B cell (primary cell): ENCODE measurements at regions not wholly inside any gene's neighbourhood (a gene's known extent, or its start where the extent isn't known, plus 50 kb on each side); places are given as distances from the start of the nearest gene placed in this dataset.

Experiments
- ATAC-seq: fragments of 200-7000 bp; cut with Tn5 transposase; one replicate; pipeline ENCODE4 v1.10.0; 2021; ENCODE audit warnings: low read depth, mild to moderate bottlenecking, moderate number of reproducible peaks, moderate library complexity
- CTCF ChIA-PET: fragments of 350-600 bp; sonication (Branson Sonifier 250); formaldehyde crosslinking; loops from one replicate; lab custom pipeline; 2021; ENCODE audit warnings: antibody characterized with exemption, inconsistent platforms; lab: Charles Lee
- POLR2A ChIA-PET: fragments of 350-600 bp; sonication (Branson Sonifier 250); formaldehyde crosslinking; loops from one replicate; lab custom pipeline; 2021; ENCODE audit warnings: antibody characterized with exemption; lab: Charles Lee
- DNase-seq: peaks from one replicate; pipeline ENCODE4 v3.0.0; 2013
- H2AFZ ChIP-seq: 2 replicates; pipeline ENCODE4 v1.6.1; 2012; ENCODE audit warnings: mild to moderate bottlenecking, low read depth, low read length; ENCODE audit not compliant: insufficient read depth, poor library complexity, severe bottlenecking
- H3K27ac ChIP-seq, 2 donors: 1 replicate in 1 of 2; 2 replicates in 1 of 2; pipeline ENCODE4 v1.5.1; 2012 to 2013; ENCODE audit warnings: low read length in 2 of 2, mild to moderate bottlenecking in 2 of 2, moderate library complexity in 1 of 2
- H3K27me3 ChIP-seq, 4 experiments: fragments of 200-600 bp in 1 of 4; sonication (generic) in 1 of 4; replicated peaks in 1 of 4; 1 replicate in 2 of 4; 2 replicates in 2 of 4; pipeline versions ENCODE4 v1.6.1 to v1.7.0; 2013 to 2016; ENCODE audit warnings: low read length in 3 of 4, mild to moderate bottlenecking in 2 of 4, mixed read lengths in 1 of 4, moderate library complexity in 1 of 4; ENCODE audit not compliant: insufficient read depth in 4 of 4, control insufficient read depth in 3 of 4; ENCODE audit errors: control extremely low read depth in 1 of 4
- H3K36me3 ChIP-seq, 2 experiments: replicated peaks in 1 of 2; 1 replicate in 1 of 2; 2 replicates in 1 of 2; pipeline versions ENCODE4 v1.6.1 to v1.7.1; 2013; ENCODE audit warnings: low read length in 1 of 2; ENCODE audit not compliant: insufficient read depth in 2 of 2, control insufficient read depth in 1 of 2; ENCODE audit errors: control extremely low read depth in 1 of 2, extremely low read depth in 1 of 2
- H3K4me1 ChIP-seq, 2 donors: fragments of 200-600 bp in 1 of 2; sonication (generic) in 1 of 2; 1 replicate in 1 of 2; 2 replicates in 1 of 2; pipeline versions ENCODE4 v1.5.1 to v1.6.1; 2013 to 2017; ENCODE audit warnings: low read length in 2 of 2; ENCODE audit not compliant: control insufficient read depth in 2 of 2, insufficient read depth in 2 of 2
- H3K4me2 ChIP-seq: replicated peaks from 2 replicates; pipeline ENCODE3; 2012; ENCODE audit warnings: mild to moderate bottlenecking, low read depth, low read length; ENCODE audit not compliant: poor library complexity, severe bottlenecking
- H3K4me3 ChIP-seq, 5 experiments: fragments of 200-600 bp in 1 of 5; sonication (generic) in 1 of 5; 1 replicate in 3 of 5; 2 replicates in 2 of 5; pipeline versions ENCODE4 v1.5.1 to v1.7.0; 2011 to 2016; ENCODE audit warnings: low read length in 4 of 5, mild to moderate bottlenecking in 4 of 5, low read depth in 2 of 5, control low read depth in 1 of 5, moderate library complexity in 1 of 5; ENCODE audit not compliant: insufficient read depth in 1 of 5; ENCODE audit errors: control extremely low read depth in 1 of 5, extremely low read depth in 1 of 5
- H3K79me2 ChIP-seq: fragments of 200-600 bp; sonication (generic); one replicate; pipeline ENCODE4 v1.6.0; 2016; ENCODE audit warnings: low read length; ENCODE audit not compliant: control insufficient read depth, insufficient read depth
- H3K9ac ChIP-seq: fragments of 200-600 bp; sonication (generic); 2 replicates; pipeline ENCODE4 v1.6.1; 2017; ENCODE audit warnings: mild to moderate bottlenecking, low read length, moderate library complexity
- H3K9me3 ChIP-seq, 3 donors: one replicate each; pipeline versions ENCODE4 v1.6.1 to v1.7.1; 2013; ENCODE audit warnings: low read length in 2 of 3; ENCODE audit not compliant: control insufficient read depth in 2 of 3, insufficient read depth in 1 of 3; ENCODE audit errors: control extremely low read depth in 1 of 3
- H4K20me1 ChIP-seq: 2 replicates; pipeline ENCODE4 v1.6.0; 2012; ENCODE audit warnings: mild to moderate bottlenecking, low read length; ENCODE audit not compliant: insufficient read depth, control insufficient read depth, poor library complexity, severe bottlenecking
- H3K27ac Mint-ChIP-seq: one replicate; pipeline ENCODE4 v1.8.0; 2021; ENCODE audit warnings: mixed read lengths
- H3K27me3 Mint-ChIP-seq: one replicate; pipeline ENCODE4 v1.8.0; 2021; ENCODE audit warnings: mixed read lengths
- H3K4me1 Mint-ChIP-seq: one replicate; pipeline ENCODE4 v1.8.0; 2021; ENCODE audit warnings: mixed read lengths
- H3K4me3 Mint-ChIP-seq: one replicate; pipeline ENCODE4 v1.8.0; 2021; ENCODE audit warnings: mixed read lengths
- H3K9me3 Mint-ChIP-seq: one replicate; pipeline ENCODE4 v1.8.0; 2022; ENCODE audit warnings: mixed read lengths; ENCODE audit not compliant: insufficient read depth
- CTCF ChIP-seq: fragments of 200-600 bp; IDR thresholded peaks from one replicate; pipeline ENCODE4 v1.8.0; 2022; ENCODE audit warnings: antibody characterized with exemption, mild to moderate bottlenecking
- EZH2 ChIP-seq: IDR thresholded peaks from 2 replicates; pipeline ENCODE4 v1.6.1; 2012; ENCODE audit warnings: borderline replicate concordance, low read depth, mild to moderate bottlenecking, moderate library complexity, low read length; ENCODE audit not compliant: insufficient read depth, poor library complexity, severe bottlenecking
- intact Hi-C: fragments of 100-400 bp; cut with micrococcal nuclease; formaldehyde crosslinking; loops from one replicate; pipeline ENCODE4 v1.10.0; 2022

- Mint-ChIP-seq H3K4me1 (no peaks in the 10 kb centered on the region), H3K27me3 (no peaks in the 10 kb centered on the region), H3K27ac (no peak overlapping the region), H3K9me3 (peaks cover 5% of the 10 kb centered on the region), H3K4me3 (no peak overlapping the region)
- Histone ChIP-seq H3K4me3 (no peak overlapping the region), H3K9me3 (peaks cover 0 to 4% (median 0%) of the 10 kb centered on the region in 3 donors), H3K27ac (no peak overlapping the region), H3K36me3 (no peaks in the 10 kb centered on the region), H3K27me3 (no peaks in the 10 kb centered on the region), H2AFZ (no peak overlapping the region), H4K20me1 (no peaks in the 10 kb centered on the region), H3K9ac (no peak overlapping the region), H3K4me2 (no peak overlapping the region), H3K4me1 (no peaks in the 10 kb centered on the region), H3K79me2 (no peaks in the 10 kb centered on the region)
- CTCF ChIA-PET, result no interaction called here
- DNase-seq, result no peak
- POLR2A ChIA-PET, result no interaction called here
- TF ChIP-seq CTCF, result no peak
- TF ChIP-seq EZH2, result no peak
- intact Hi-C loops, result no loop called here
- no peak for ATAC-seq
These were observed 370.5 kb upstream of the CHAC2 start for GRCh38 chr2:53397085-53397484.

- Mint-ChIP-seq H3K9me3 (peaks cover 3% of the 10 kb centered on the region), H3K27me3 (no peaks in the 10 kb centered on the region), H3K4me1 (no peaks in the 10 kb centered on the region), H3K4me3 (no peak overlapping the region), H3K27ac (no peak overlapping the region)
- DNase-seq, result no peak
- Histone ChIP-seq H3K79me2 (no peaks in the 10 kb centered on the region), H3K36me3 (no peaks in the 10 kb centered on the region), H3K9me3 (no peaks in the 10 kb centered on the region), H3K27ac (no peak overlapping the region), H4K20me1 (no peaks in the 10 kb centered on the region), H3K9ac (no peak overlapping the region), H3K27me3 (no peaks in the 10 kb centered on the region), H2AFZ (no peak overlapping the region), H3K4me3 (no peak overlapping the region), H3K4me2 (no peak overlapping the region), H3K4me1 (no peaks in the 10 kb centered on the region)
- ATAC-seq, result no peak
- intact Hi-C loops, result no loop called here
- TF ChIP-seq CTCF (no peak), EZH2 (no peak)
- POLR2A ChIA-PET, result no interaction called here
- CTCF ChIA-PET, result no interaction called here
These were observed 386.3 kb upstream of the CHAC2 start for GRCh38 chr2:53381271-53381670.
